NCI-H1417 (cell line): ENCODE measurements at regions not wholly inside any gene's neighbourhood (a gene's known extent, or its start where the extent isn't known, plus 50 kb on each side); places are given as distances from the start of the nearest gene placed in this dataset.
A peak's percentile ranks its signal among the peaks of the same experiment; 100 is the strongest.

ENCODE experiments used
- DNase-seq, 3 experiments: peaks; one replicate each; lab custom pipeline; 2025; lab: John Stamatoyannopoulos, UW

- DNase-seq = no peak
Observed at GRCh38 chr9:118503236-118503635, 799.0 kb downstream of the TLR4 start.

- no peak for DNase-seq
Observed at GRCh38 chr9:118510711-118511110, 806.5 kb downstream of the TLR4 start.

- DNase-seq = no peak
Observed at GRCh38 chr9:118515947-118516346, 811.7 kb downstream of the TLR4 start.

- no peak for DNase-seq
Observed at GRCh38 chr9:118521261-118521660, 817.1 kb downstream of the TLR4 start.

- peak; percentile 26 to 57 (median 49) for DNase-seq
Observed at GRCh38 chr9:118522093-118523028, 818.2 kb downstream of the TLR4 start.

- DNase-seq = no peak
Observed at GRCh38 chr9:118527261-118527660, 823.1 kb downstream of the TLR4 start.

GRCh38 chr9:118529210-118529609 lies 825.0 kb downstream of the TLR4 start:
- DNase-seq = no peak

- no peak for DNase-seq
Observed at GRCh38 chr9:118529624-118530214, 825.5 kb downstream of the TLR4 start.

GRCh38 chr9:118532592-118532991 lies 828.4 kb downstream of the TLR4 start:
- DNase-seq = no peak

GRCh38 chr9:118533101-118533500 lies 828.9 kb downstream of the TLR4 start:
- DNase-seq = no peak

GRCh38 chr9:118533850-118534249 lies 829.6 kb downstream of the TLR4 start:
- no peak for DNase-seq

GRCh38 chr9:118536153-118536552 lies 832.0 kb downstream of the TLR4 start:
- no peak for DNase-seq

GRCh38 chr9:118538959-118539358 lies 830.3 kb downstream of the BRINP1 start:
- DNase-seq = no peak

- no peak for DNase-seq
Observed at GRCh38 chr9:118553465-118553864, 815.8 kb downstream of the BRINP1 start.

- DNase-seq = no peak
Observed at GRCh38 chr9:118554987-118555386, 814.2 kb downstream of the BRINP1 start.

- DNase-seq = no peak
Observed at GRCh38 chr9:118558026-118558425, 811.2 kb downstream of the BRINP1 start.

GRCh38 chr9:118558891-118559290 lies 810.3 kb downstream of the BRINP1 start:
- no peak for DNase-seq

- DNase-seq = peak in 1 of 3 experiments; percentile 9
Observed at GRCh38 chr9:118561051-118561450, 808.2 kb downstream of the BRINP1 start.

- no peak for DNase-seq
Observed at GRCh38 chr9:118563677-118564076, 805.6 kb downstream of the BRINP1 start.

GRCh38 chr9:118567861-118568260 lies 801.4 kb downstream of the BRINP1 start:
- DNase-seq = no peak

- DNase-seq = no peak
Observed at GRCh38 chr9:118568704-118569103, 800.5 kb downstream of the BRINP1 start.

- DNase-seq = no peak
Observed at GRCh38 chr9:118569148-118569547, 800.1 kb downstream of the BRINP1 start.

GRCh38 chr9:118570066-118570465 lies 799.2 kb downstream of the BRINP1 start:
- no peak for DNase-seq
